ENCODE measurements at regions not wholly inside any gene's neighbourhood (a gene's known extent, or its start where the extent isn't known, plus 50 kb on each side); places are given as distances from the start of the nearest gene placed in this dataset.

GRCh38 chr12:75887979-75888378, 143.6 kb downstream of the PHLDA1 start:
- TF ChIP-seq, protein P1, sequence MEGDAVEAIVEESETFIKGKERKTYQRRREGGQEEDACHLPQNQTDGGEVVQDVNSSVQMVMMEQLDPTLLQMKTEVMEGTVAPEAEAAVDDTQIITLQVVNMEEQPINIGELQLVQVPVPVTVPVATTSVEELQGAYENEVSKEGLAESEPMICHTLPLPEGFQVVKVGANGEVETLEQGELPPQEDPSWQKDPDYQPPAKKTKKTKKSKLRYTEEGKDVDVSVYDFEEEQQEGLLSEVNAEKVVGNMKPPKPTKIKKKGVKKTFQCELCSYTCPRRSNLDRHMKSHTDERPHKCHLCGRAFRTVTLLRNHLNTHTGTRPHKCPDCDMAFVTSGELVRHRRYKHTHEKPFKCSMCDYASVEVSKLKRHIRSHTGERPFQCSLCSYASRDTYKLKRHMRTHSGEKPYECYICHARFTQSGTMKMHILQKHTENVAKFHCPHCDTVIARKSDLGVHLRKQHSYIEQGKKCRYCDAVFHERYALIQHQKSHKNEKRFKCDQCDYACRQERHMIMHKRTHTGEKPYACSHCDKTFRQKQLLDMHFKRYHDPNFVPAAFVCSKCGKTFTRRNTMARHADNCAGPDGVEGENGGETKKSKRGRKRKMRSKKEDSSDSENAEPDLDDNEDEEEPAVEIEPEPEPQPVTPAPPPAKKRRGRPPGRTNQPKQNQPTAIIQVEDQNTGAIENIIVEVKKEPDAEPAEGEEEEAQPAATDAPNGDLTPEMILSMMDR (tag by site-specific recombination; IDR thresholded peaks at IDR 0.05), result no peak
- TF ChIP-seq ZNF140 (tag by site-specific recombination; IDR thresholded peaks at IDR 0.05), result no peak
- TF ChIP-seq ZNF404 (tag by site-specific recombination; IDR thresholded peaks at IDR 0.05), result no peak
- TF ChIP-seq, protein P2, sequence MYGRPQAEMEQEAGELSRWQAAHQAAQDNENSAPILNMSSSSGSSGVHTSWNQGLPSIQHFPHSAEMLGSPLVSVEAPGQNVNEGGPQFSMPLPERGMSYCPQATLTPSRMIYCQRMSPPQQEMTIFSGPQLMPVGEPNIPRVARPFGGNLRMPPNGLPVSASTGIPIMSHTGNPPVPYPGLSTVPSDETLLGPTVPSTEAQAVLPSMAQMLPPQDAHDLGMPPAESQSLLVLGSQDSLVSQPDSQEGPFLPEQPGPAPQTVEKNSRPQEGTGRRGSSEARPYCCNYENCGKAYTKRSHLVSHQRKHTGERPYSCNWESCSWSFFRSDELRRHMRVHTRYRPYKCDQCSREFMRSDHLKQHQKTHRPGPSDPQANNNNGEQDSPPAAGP (tag by site-specific recombination; IDR thresholded peaks at IDR 0.05), result no peak
- no peak for TF ChIP-seq ZSCAN30 (tag by site-specific recombination; IDR thresholded peaks at IDR 0.05)
- TF ChIP-seq ZBTB11 (tag by site-specific recombination; conservative IDR thresholded peaks at IDR 0.05; ENCODE audit: low read depth), result no peak
- TF ChIP-seq ZNF350 (tag by site-specific recombination; IDR thresholded peaks at IDR 0.05), result no peak
- no peak for TF ChIP-seq ZBTB17 (tag by site-specific recombination; IDR thresholded peaks at IDR 0.05)
- no peak for TF ChIP-seq ATF2 (tag by site-specific recombination; IDR thresholded peaks at IDR 0.05; ENCODE audit: low read depth)
- no peak for TF ChIP-seq HOXD13 (CRISPR knock-in tag; IDR thresholded peaks at IDR 0.05; ENCODE audit: borderline replicate concordance)
- TF ChIP-seq TRIM28 (IDR thresholded peaks at IDR 0.05; ENCODE audit: borderline replicate concordance, low read length), result no peak
- no peak for TF ChIP-seq ZNF747 (tag by site-specific recombination; IDR thresholded peaks at IDR 0.05)
- TF ChIP-seq, protein P3, sequence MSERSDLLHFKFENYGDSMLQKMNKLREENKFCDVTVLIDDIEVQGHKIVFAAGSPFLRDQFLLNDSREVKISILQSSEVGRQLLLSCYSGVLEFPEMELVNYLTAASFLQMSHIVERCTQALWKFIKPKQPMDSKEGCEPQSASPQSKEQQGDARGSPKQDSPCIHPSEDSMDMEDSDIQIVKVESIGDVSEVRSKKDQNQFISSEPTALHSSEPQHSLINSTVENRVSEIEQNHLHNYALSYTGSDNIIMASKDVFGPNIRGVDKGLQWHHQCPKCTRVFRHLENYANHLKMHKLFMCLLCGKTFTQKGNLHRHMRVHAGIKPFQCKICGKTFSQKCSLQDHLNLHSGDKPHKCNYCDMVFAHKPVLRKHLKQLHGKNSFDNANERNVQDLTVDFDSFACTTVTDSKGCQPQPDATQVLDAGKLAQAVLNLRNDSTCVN (tag by site-specific recombination; optimal IDR thresholded peaks at IDR 0.05), result no peak
